Spleen (tissue), 11 donors: ENCODE measurements at regions not wholly inside any gene's neighbourhood (a gene's known extent, or its start where the extent isn't known, plus 50 kb on each side); places are given as distances from the start of the nearest gene placed in this dataset.

Source experiments
- DNase-seq: peaks from one replicate; pipeline ENCODE4 v3.0.0-alpha.2; 2020
- H3K27ac ChIP-seq, 8 donors: fragments of 200-600 bp; sonication (generic) in 7 of 8; 1 replicate in 4 of 8; 2 replicates in 4 of 8; pipeline versions ENCODE4 v1.5.0 to v1.8.0; 2016 to 2021; ENCODE audit warnings: inconsistent platforms in 4 of 8, mild to moderate bottlenecking in 4 of 8, moderate library complexity in 1 of 8
- H3K27me3 ChIP-seq, 7 donors: fragments of 200-600 bp; sonication (generic) in 6 of 7; replicated peaks in 1 of 7; 1 replicate in 4 of 7; 2 replicates in 3 of 7; pipeline versions ENCODE4 v1.5.0 to v1.8.0; 2016 to 2021; ENCODE audit warnings: inconsistent platforms in 3 of 7, mild to moderate bottlenecking in 1 of 7
- H3K36me3 ChIP-seq, 6 donors: fragments of 200-600 bp; sonication (generic) in 5 of 6; 1 replicate in 4 of 6; 2 replicates in 2 of 6; pipeline versions ENCODE4 v1.5.0 to v1.8.0; 2016 to 2021; ENCODE audit warnings: inconsistent platforms in 2 of 6
- H3K4me1 ChIP-seq, 6 donors: fragments of 200-600 bp; sonication (generic) in 5 of 6; 1 replicate in 3 of 6; 2 replicates in 3 of 6; pipeline versions ENCODE4 v1.5.0 to v1.8.0; 2016 to 2021; ENCODE audit warnings: inconsistent platforms in 3 of 6
- H3K4me3 ChIP-seq, 8 donors: fragments of 200-600 bp; sonication (generic) in 7 of 8; 1 replicate in 4 of 8; 2 replicates in 4 of 8; pipeline versions ENCODE4 v1.5.0 to v1.8.0; 2016 to 2021; ENCODE audit warnings: inconsistent platforms in 4 of 8, mild to moderate bottlenecking in 4 of 8, moderate library complexity in 2 of 8
- H3K9me3 ChIP-seq, 8 donors: fragments of 200-600 bp; sonication (generic) in 7 of 8; 1 replicate in 4 of 8; 2 replicates in 4 of 8; pipeline versions ENCODE4 v1.5.0 to v1.8.0; 2016 to 2021; ENCODE audit warnings: inconsistent platforms in 4 of 8
- CTCF ChIP-seq, 11 experiments: fragments of 200-600 bp in 7 of 11; fragments of 450-650 bp in 4 of 11; sonication (generic) in 4 of 11; IDR thresholded peaks in 8 of 11; conservative IDR thresholded peaks in 3 of 11; 1 replicate in 7 of 11; 2 replicates in 4 of 11; pipeline versions ENCODE4 v1.4.0 to v1.8.0; 2016 to 2021; ENCODE audit warnings: antibody characterized with exemption in 11 of 11, inconsistent platforms in 4 of 11, mild to moderate bottlenecking in 1 of 11
- POLR2A ChIP-seq, 3 donors: fragments of 450-650 bp; IDR thresholded peaks; one replicate each; pipeline ENCODE4 v1.5.1; 2017; ENCODE audit warnings: antibody characterized with exemption in 3 of 3, mild to moderate bottlenecking in 1 of 3
- POLR2AphosphoS5 ChIP-seq, 3 donors: sonication (generic); formaldehyde crosslinking; IDR thresholded peaks; one replicate each; pipeline ENCODE4 v1.5.1; 2017; ENCODE audit warnings: antibody characterized with exemption in 3 of 3
- WGBS, 5 donors: extraction: QIAGEN DNeasy Blood & Tissue Kit in 3 of 5; methylation state at CpG; one replicate each; pipeline versions ENCODE4 v1.1.5 to v1.1.7; 2013 to 2018; 5-methylcytosine and 5-hydroxymethylcytosine counted together
- intact Hi-C: fragments of 100-400 bp; cut with DNase I; formaldehyde crosslinking; loops from one replicate; pipeline ENCODE4 v1.15.0; 2023; ENCODE audit warnings: low total_unique reads
- donor health status: healthy with polysubstance abuse.
- donor health status: DM: no; HTN: no; CAD: no; lungs with moderate emphysema.
- donor health status: DM: no; HTN: no; CAD: no.
- donor health status: Bipolar disorder and iron deficiency.
- donor health status: healthy.
- donor health status: DM: no; HTN: no; CAD: no.
- donor health status: DM: yes; HTN: yes; CAD: no.

- Histone ChIP-seq H3K9me3 (no peaks in the 10 kb centered on the region), H3K27me3 (no peaks in the 10 kb centered on the region), H3K36me3 (no peaks in the 10 kb centered on the region), H3K27ac (no peak overlapping the region), H3K4me1 (peaks cover 0 to 3% (median 0%) of the 10 kb centered on the region in 6 donors), H3K4me3 (no peak overlapping the region)
- DNase-seq: no peak
- WGBS, 5 donors: 49 to 74% (median 63%) methylated on average over 1 of the region's 1 CpG
- intact Hi-C loops: no loop called here
- TF ChIP-seq POLR2AphosphoS5 (IDR thresholded peaks at IDR 0.05) (no peak), CTCF (IDR thresholded peaks at IDR 0.05 in 8 of 11, conservative IDR thresholded peaks at IDR 0.05 in 3 of 11) (no peak), POLR2A (IDR thresholded peaks at IDR 0.05) (no peak)
These were observed 115.9 kb upstream of the LPAR1 start for GRCh38 chr9:111154081-111154562.

- peaks cover 0 to 11% (median 0%) of the 10 kb centered on the region in 6 donors for H3K4me1 ChIP-seq
- 82 to 96% (median 85%) methylated on average over 1 to 2 of the region's 2 CpGs for WGBS, 5 donors
- no peak overlapping the region for H3K4me3 ChIP-seq
- no peak overlapping the region for H3K27ac ChIP-seq
- no peak for DNase-seq
- TF ChIP-seq POLR2AphosphoS5 (IDR thresholded peaks at IDR 0.05) (no peak), CTCF (IDR thresholded peaks at IDR 0.05 in 8 of 11, conservative IDR thresholded peaks at IDR 0.05 in 3 of 11) (no peak), POLR2A (IDR thresholded peaks at IDR 0.05) (no peak)
- no peaks in the 10 kb centered on the region for H3K36me3 ChIP-seq
- intact Hi-C loops: no loop called here
- no peaks in the 10 kb centered on the region for H3K9me3 ChIP-seq
- H3K27me3 ChIP-seq: no peaks in the 10 kb centered on the region
These were observed 114.5 kb upstream of the LPAR1 start for GRCh38 chr9:111152614-111153406.

GRCh38 chr9:111151537-111151936 lies 113.3 kb upstream of the LPAR1 start:
- no peak for TF ChIP-seq CTCF (IDR thresholded peaks at IDR 0.05 in 8 of 11, conservative IDR thresholded peaks at IDR 0.05 in 3 of 11)
- TF ChIP-seq POLR2AphosphoS5 (IDR thresholded peaks at IDR 0.05): no peak
- 83 to 94% (median 86%) methylated on average over 1 of the region's 1 CpG for WGBS, 5 donors
- peaks cover 0 to 11% (median 0%) of the 10 kb centered on the region in 6 donors for H3K4me1 ChIP-seq
- H3K9me3 ChIP-seq: no peaks in the 10 kb centered on the region
- intact Hi-C loops: no loop called here
- H3K27ac ChIP-seq: no peak overlapping the region
- H3K4me3 ChIP-seq: no peak overlapping the region
- no peaks in the 10 kb centered on the region for H3K36me3 ChIP-seq
- H3K27me3 ChIP-seq: no peaks in the 10 kb centered on the region
- DNase-seq: no peak

- intact Hi-C loops: no loop called here
- WGBS, 5 donors: 61 to 94% (median 83%) methylated on average over 2 of the region's 2 CpGs
- H3K9me3 ChIP-seq: no peaks in the 10 kb centered on the region
- H3K4me3 ChIP-seq: no peak overlapping the region
- H3K4me1 ChIP-seq: peaks cover 0 to 11% (median 0%) of the 10 kb centered on the region in 6 donors
- no peaks in the 10 kb centered on the region for H3K27me3 ChIP-seq
- no peak overlapping the region for H3K27ac ChIP-seq
- DNase-seq: no peak
- H3K36me3 ChIP-seq: no peaks in the 10 kb centered on the region
- TF ChIP-seq CTCF (IDR thresholded peaks at IDR 0.05 in 8 of 11, conservative IDR thresholded peaks at IDR 0.05 in 3 of 11) (no peak), POLR2A (IDR thresholded peaks at IDR 0.05) (no peak), POLR2AphosphoS5 (IDR thresholded peaks at IDR 0.05) (no peak)
These were observed 111.9 kb upstream of the LPAR1 start for GRCh38 chr9:111150181-111150580.
